Smooth muscle cell (in vitro differentiated cells): ENCODE measurements at regions not wholly inside any gene's neighbourhood (a gene's known extent, or its start where the extent isn't known, plus 50 kb on each side); places are given as distances from the start of the nearest gene placed in this dataset.

ENCODE experiments used
- DNase-seq: peaks from one replicate; lab custom pipeline; 2025; ENCODE audit not compliant: unreplicated experiment; lab: John Stamatoyannopoulos, UW
- H2AFZ ChIP-seq: fragments of 200-600 bp; sonication (generic); 2 replicates; pipeline ENCODE4 v1.6.0; 2016; ENCODE audit warnings: antibody characterized with exemption, low read depth, mild to moderate bottlenecking
- H3F3A ChIP-seq: fragments of 200-600 bp; sonication (generic); 2 replicates; pipeline ENCODE4 v1.6.0; 2017; ENCODE audit warnings: antibody characterized with exemption, low read depth
- H3K27ac ChIP-seq: fragments of 200-600 bp; sonication (generic); 2 replicates; pipeline ENCODE4 v1.5.1; 2016; ENCODE audit warnings: low read depth, mild to moderate bottlenecking
- H3K27me3 ChIP-seq: fragments of 200-600 bp; sonication (generic); 2 replicates; pipeline ENCODE4 v1.6.1; 2016; ENCODE audit warnings: low read depth, mild to moderate bottlenecking
- H3K36me3 ChIP-seq: fragments of 200-600 bp; sonication (generic); 2 replicates; pipeline ENCODE4 v1.5.1; 2016; ENCODE audit warnings: low read depth
- H3K4me1 ChIP-seq: fragments of 200-600 bp; sonication (generic); 2 replicates; pipeline ENCODE4 v1.5.1; 2016; ENCODE audit warnings: low read depth
- H3K4me2 ChIP-seq: fragments of 200-600 bp; sonication (generic); 2 replicates; pipeline ENCODE4 v1.6.0; 2016; ENCODE audit warnings: mild to moderate bottlenecking
- H3K4me3 ChIP-seq: fragments of 200-600 bp; sonication (generic); 2 replicates; pipeline ENCODE4 v1.5.1; 2016; ENCODE audit warnings: mild to moderate bottlenecking
- H3K79me2 ChIP-seq: fragments of 200-600 bp; sonication (generic); 2 replicates; pipeline ENCODE4 v1.6.0; 2016; ENCODE audit warnings: low read depth, mild to moderate bottlenecking
- H3K9ac ChIP-seq: fragments of 200-600 bp; sonication (generic); 2 replicates; pipeline ENCODE4 v1.6.0; 2016; ENCODE audit warnings: low read depth
- H3K9me3 ChIP-seq: fragments of 200-600 bp; sonication (generic); replicated peaks from 2 replicates; pipeline ENCODE4 v1.5.1; 2016; ENCODE audit warnings: low read depth
- H4K20me1 ChIP-seq: fragments of 200-600 bp; sonication (generic); 2 replicates; pipeline ENCODE4 v1.6.0; 2016; ENCODE audit warnings: low read depth
- CTCF ChIP-seq: fragments of 200-600 bp; sonication (generic); IDR thresholded peaks from 2 replicates; pipeline ENCODE4 v1.5.1; 2017; ENCODE audit warnings: borderline replicate concordance, mild to moderate bottlenecking, antibody characterized with exemption; ENCODE audit not compliant: insufficient read depth, poor library complexity, severe bottlenecking
- WGBS: methylation state at CpG from one replicate; pipeline ENCODE4 v1.1.7; 2016; ENCODE audit warnings: low lambda C conversion rate; 5-methylcytosine and 5-hydroxymethylcytosine counted together

GRCh38 chr13:39803156-39803555 lies 147.7 kb downstream of the COG6 start:
- H4K20me1 ChIP-seq: no peaks in the 10 kb centered on the region
- H3K4me1 ChIP-seq: no peaks in the 10 kb centered on the region
- H3K27ac ChIP-seq: peak overlapping the region; percentile 77
- H3K4me2 ChIP-seq: no peak overlapping the region
- WGBS: 22% methylated on average over 2 of the region's 2 CpGs
- no peaks in the 10 kb centered on the region for H3K9me3 ChIP-seq
- H3K27me3 ChIP-seq: no peaks in the 10 kb centered on the region
- TF ChIP-seq CTCF: no peak
- no peaks in the 10 kb centered on the region for H3K36me3 ChIP-seq
- H3K79me2 ChIP-seq: no peaks in the 10 kb centered on the region
- no peak overlapping the region for H3K9ac ChIP-seq
- H3K4me3 ChIP-seq: no peak overlapping the region
- H2AFZ ChIP-seq: no peak overlapping the region
- no peak for DNase-seq
- H3F3A ChIP-seq: no peaks in the 10 kb centered on the region

- WGBS: 94% methylated on average over 1 of the region's 1 CpG
- TF ChIP-seq CTCF: no peak
- H3K9me3 ChIP-seq: no peaks in the 10 kb centered on the region
These were observed 148.4 kb downstream of the COG6 start for GRCh38 chr13:39803851-39804250.

DNA sequence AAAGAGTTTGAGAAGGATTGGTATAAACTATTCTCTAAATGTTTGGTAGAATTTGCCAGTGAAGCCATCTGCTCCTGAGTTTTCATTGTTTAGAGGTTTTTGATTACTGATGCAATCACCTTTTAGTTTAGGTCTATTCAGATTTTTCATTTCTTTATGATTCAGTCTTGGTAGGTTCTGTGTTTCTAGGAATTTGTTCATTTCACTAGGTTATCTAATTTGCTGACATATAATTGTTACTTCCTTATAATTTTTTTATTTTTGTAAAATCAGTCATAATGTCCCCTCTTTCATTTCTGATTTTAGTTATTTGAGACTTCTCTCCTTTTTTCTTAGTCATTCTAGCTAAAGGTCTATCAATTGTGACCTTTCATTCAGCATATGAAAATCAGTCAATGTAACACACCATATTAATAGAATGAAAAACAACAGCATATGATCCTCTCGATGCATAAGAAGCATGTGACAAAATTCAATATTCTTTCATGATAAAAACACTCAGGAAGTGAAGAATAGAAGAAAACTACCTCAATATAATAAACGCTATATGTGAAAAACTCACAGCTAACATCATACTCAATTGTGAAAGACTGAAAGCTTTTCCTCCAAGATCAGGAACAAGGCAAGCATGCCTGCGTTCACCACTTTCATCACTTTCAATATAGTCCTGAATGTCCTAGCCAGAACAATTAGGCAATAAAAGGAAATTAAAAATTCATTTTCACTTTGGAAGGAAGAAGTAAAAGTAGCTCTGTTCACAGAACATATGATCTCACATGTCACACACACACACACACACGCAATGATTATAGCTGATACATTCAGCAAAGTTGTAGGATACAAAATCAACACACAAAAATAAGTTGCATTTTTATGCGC lies 149.1 kb downstream of the COG6 start:
- H3K9ac ChIP-seq: no peak overlapping the region
- no peaks in the 10 kb centered on the region for H3K27me3 ChIP-seq
- H3K4me2 ChIP-seq: no peak overlapping the region
- no peaks in the 10 kb centered on the region for H3K79me2 ChIP-seq
- no peaks in the 10 kb centered on the region for H3F3A ChIP-seq
- WGBS: 88% methylated on average over 5 of the region's 5 CpGs
- no peak for DNase-seq
- no peak overlapping the region for H2AFZ ChIP-seq
- H3K4me3 ChIP-seq: no peak overlapping the region
- no peak for TF ChIP-seq CTCF
- no peaks in the 10 kb centered on the region for H3K9me3 ChIP-seq
- H3K36me3 ChIP-seq: no peaks in the 10 kb centered on the region
- peak overlapping the region; percentile 77 for H3K27ac ChIP-seq
- H4K20me1 ChIP-seq: no peaks in the 10 kb centered on the region
- no peaks in the 10 kb centered on the region for H3K4me1 ChIP-seq

More at GRCh38 chr13:39803851-39804250, 148.4 kb downstream of the COG6 start:
- H2AFZ ChIP-seq: no peak overlapping the region
- no peak overlapping the region for H3K4me2 ChIP-seq
- H3K27ac ChIP-seq: peak overlapping the region; percentile 77
- no peaks in the 10 kb centered on the region for H3K79me2 ChIP-seq
- H3K27me3 ChIP-seq: no peaks in the 10 kb centered on the region
- H3K4me3 ChIP-seq: no peak overlapping the region
- no peaks in the 10 kb centered on the region for H3K4me1 ChIP-seq
- no peaks in the 10 kb centered on the region for H3F3A ChIP-seq
- no peak for DNase-seq
- no peak overlapping the region for H3K9ac ChIP-seq
- no peaks in the 10 kb centered on the region for H3K36me3 ChIP-seq
- H4K20me1 ChIP-seq: no peaks in the 10 kb centered on the region

DNA sequence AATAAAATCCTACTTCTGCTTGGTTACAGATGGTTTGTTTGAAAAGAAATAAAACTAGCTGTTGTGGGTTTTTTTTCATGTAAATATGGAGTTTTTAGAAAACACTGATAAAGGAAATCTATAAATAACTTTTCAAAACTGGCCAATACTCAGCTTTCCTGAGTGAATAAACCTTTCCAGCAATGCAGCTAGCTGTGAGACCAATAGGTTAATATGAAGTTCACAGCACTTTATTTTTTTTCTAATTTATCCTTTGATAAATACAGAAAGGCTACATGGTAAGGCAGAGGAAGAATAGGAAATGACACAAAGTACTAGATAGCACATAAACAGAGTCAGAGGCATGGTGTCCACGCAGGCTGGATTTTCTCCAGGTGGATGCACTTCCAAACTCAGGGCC lies 154.0 kb downstream of the COG6 start:
- H3F3A ChIP-seq: no peaks in the 10 kb centered on the region
- H3K27me3 ChIP-seq: no peaks in the 10 kb centered on the region
- H3K4me2 ChIP-seq: no peak overlapping the region
- no peaks in the 10 kb centered on the region for H4K20me1 ChIP-seq
- no peaks in the 10 kb centered on the region for H3K4me1 ChIP-seq
- H3K9me3 ChIP-seq: no peaks in the 10 kb centered on the region
- no peak overlapping the region for H3K9ac ChIP-seq
- no peak for DNase-seq
- no peak overlapping the region for H3K4me3 ChIP-seq
- H3K79me2 ChIP-seq: no peaks in the 10 kb centered on the region
- 100% methylated on average over 1 of the region's 1 CpG for WGBS
- H3K36me3 ChIP-seq: no peaks in the 10 kb centered on the region
- H3K27ac ChIP-seq: no peak overlapping the region
- no peak overlapping the region for H2AFZ ChIP-seq
- TF ChIP-seq CTCF: no peak
